HEK293T (cell line): ENCODE measurements at regions not wholly inside any gene's neighbourhood (a gene's known extent, or its start where the extent isn't known, plus 50 kb on each side); places are given as distances from the start of the nearest gene placed in this dataset.

Source experiments
- ARNT ChIP-seq: fragments of 450-650 bp; IDR thresholded peaks from 2 replicates; pipeline ENCODE4 v1.6.1; 2017; ENCODE audit warnings: mild to moderate bottlenecking
- BHLHE40 ChIP-seq: fragments of 450-650 bp; IDR thresholded peaks from 2 replicates; pipeline ENCODE4 v1.6.1; 2016; ENCODE audit warnings: mild to moderate bottlenecking, moderate library complexity, borderline replicate concordance
- FOXA1 ChIP-seq: fragments of 450-650 bp; IDR thresholded peaks from 2 replicates; pipeline ENCODE4 v1.6.1; 2016; ENCODE audit warnings: mild to moderate bottlenecking
- FOXK2 ChIP-seq: fragments of 450-650 bp; IDR thresholded peaks from 2 replicates; pipeline ENCODE4 v1.6.1; 2016; ENCODE audit warnings: mild to moderate bottlenecking
- FOXM1 ChIP-seq: fragments of 450-650 bp; IDR thresholded peaks from 2 replicates; pipeline ENCODE4 v1.6.1; 2017; ENCODE audit warnings: mild to moderate bottlenecking, borderline replicate concordance
- L3MBTL2 ChIP-seq: fragments of 450-650 bp; conservative IDR thresholded peaks from 2 replicates; pipeline ENCODE4 v1.6.1; 2016; ENCODE audit warnings: mild to moderate bottlenecking
- NFRKB ChIP-seq: fragments of 450-650 bp; IDR thresholded peaks from 2 replicates; pipeline ENCODE4 v1.6.1; 2016; ENCODE audit warnings: mild to moderate bottlenecking, moderate library complexity
- SP1 ChIP-seq: fragments of 450-650 bp; IDR thresholded peaks from 2 replicates; pipeline ENCODE4 v1.6.1; 2017
- ZNF384 ChIP-seq: fragments of 450-650 bp; IDR thresholded peaks from 2 replicates; pipeline ENCODE4 v1.6.1; 2016

DNA sequence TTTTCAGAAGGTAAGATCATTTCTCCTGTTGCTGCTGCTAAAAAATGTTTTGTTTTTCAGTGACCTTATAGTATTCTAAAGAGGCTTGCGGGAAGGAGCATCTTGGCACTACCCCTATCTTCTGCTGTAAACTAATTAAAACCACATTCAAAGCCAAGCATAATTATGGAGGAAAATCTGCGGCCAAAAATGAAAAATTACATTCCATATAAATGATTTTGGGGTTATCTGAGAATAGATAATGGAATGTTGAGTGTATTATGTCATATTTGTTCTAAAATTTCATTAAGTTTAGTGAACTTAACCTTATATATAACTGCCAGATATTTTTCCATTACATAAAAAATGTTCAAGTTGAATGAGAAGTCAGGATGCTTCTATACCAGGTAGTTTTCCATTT, 170.4 kb upstream of the TMC3 start:
- TF ChIP-seq SP1 (no peak), ARNT (no peak), L3MBTL2 (no peak), NFRKB (no peak), FOXA1 (no peak), ZNF384 (no peak), BHLHE40 (no peak), FOXM1 (no peak), FOXK2 (no peak)
